Calu3 (cell line): ENCODE measurements at regions not wholly inside any gene's neighbourhood (a gene's known extent, or its start where the extent isn't known, plus 50 kb on each side); places are given as distances from the start of the nearest gene placed in this dataset.

ENCODE experiments used
- BruUV-seq: library from RNA; stranded (reverse); fragments of 400-500 nt; replicated peaks from 2 replicates; lab custom pipeline; 2021; lab: Mats Ljungman, UMichigan
- CTCF ChIA-PET: fragments of 300-600 bp; sonication (Branson Sonifier 250); formaldehyde crosslinking; loops from one replicate; lab custom pipeline; 2022; ENCODE audit warnings: antibody characterized with exemption; lab: Charles Lee
- DNase-seq: peaks from one replicate; pipeline ENCODE4 v3.0.0; 2022
- H3K27ac Mint-ChIP-seq: one replicate; pipeline ENCODE4 v1.8.0; 2022; ENCODE audit warnings: mixed read lengths; ENCODE audit not compliant: unreplicated experiment
- H3K27me3 Mint-ChIP-seq: one replicate; pipeline ENCODE4 v1.8.0; 2022; ENCODE audit warnings: mixed read lengths; ENCODE audit not compliant: unreplicated experiment
- H3K36me3 Mint-ChIP-seq: one replicate; pipeline ENCODE4 v1.8.0; 2022; ENCODE audit warnings: mild to moderate bottlenecking, moderate library complexity, mixed read lengths; ENCODE audit not compliant: insufficient read depth, unreplicated experiment
- H3K4me1 Mint-ChIP-seq: one replicate; pipeline ENCODE4 v1.8.0; 2022; ENCODE audit warnings: mild to moderate bottlenecking, low read depth, mixed read lengths; ENCODE audit not compliant: unreplicated experiment
- H3K4me3 Mint-ChIP-seq: one replicate; pipeline ENCODE4 v1.8.0; 2022; ENCODE audit warnings: mild to moderate bottlenecking, low read depth, moderate library complexity, mixed read lengths; ENCODE audit not compliant: unreplicated experiment
- H3K9me3 Mint-ChIP-seq: one replicate; pipeline ENCODE4 v1.8.0; 2022; ENCODE audit warnings: low read depth, mixed read lengths; ENCODE audit not compliant: unreplicated experiment
- intact Hi-C: fragments of 100-400 bp; cut with micrococcal nuclease; formaldehyde crosslinking; loops from one replicate; pipeline ENCODE4 v1.10.0; 2022; ENCODE audit not compliant: unreplicated experiment
- TF ChIP-seq, protein P1 (sequence below): fragments of 200-600 bp; IDR thresholded peaks from one replicate; pipeline ENCODE4 v1.8.0; 2022; ENCODE audit warnings: antibody characterized with exemption; ENCODE audit not compliant: unreplicated experiment

DNA sequence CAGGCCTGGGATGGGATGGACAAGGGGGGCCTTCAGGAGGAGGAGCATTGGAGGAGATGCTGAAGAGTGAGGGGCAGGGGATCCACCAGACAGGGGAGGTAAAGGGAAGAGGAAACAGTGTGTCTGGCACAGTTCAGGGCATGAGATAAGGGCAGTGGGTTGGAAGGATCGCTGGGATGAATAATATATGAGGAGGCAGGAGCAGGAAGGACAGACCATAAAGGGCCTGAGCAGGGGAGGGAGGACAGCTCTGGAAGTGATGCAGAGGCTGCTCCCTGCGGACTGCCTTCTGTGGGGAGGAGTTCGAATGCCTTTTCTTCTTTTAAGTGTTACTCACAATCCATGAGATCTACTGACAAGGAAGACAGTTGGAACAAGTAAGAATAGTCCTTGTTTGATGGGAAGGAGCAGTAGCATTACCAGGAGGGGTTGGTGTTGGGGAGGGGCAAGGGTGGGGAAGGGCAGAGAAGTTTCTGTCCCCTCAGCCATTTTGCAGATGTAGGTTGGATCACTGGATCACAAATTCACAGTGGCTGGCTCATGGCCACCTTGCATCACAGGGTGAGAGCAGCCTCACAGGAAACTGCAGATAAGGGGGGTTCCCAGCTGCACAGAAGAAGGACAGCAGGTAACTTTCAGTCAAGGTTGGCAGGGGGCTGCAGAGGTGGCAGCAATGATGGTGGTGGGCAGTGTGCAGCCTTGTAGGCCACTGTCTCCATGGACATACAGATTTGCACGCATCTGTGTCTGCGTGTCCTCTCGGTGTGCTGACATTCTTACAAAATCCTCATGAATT, 91.9 kb upstream of the SNRPN start:
- no peak for DNase-seq
- Mint-ChIP-seq H3K36me3 (no peaks in the 10 kb centered on the region), H3K27ac (no peak overlapping the region), H3K27me3 (no peaks in the 10 kb centered on the region), H3K4me3 (no peak overlapping the region), H3K9me3 (no peaks in the 10 kb centered on the region), H3K4me1 (no peaks in the 10 kb centered on the region)
- CTCF ChIA-PET: no interaction called here
- no TSS peak for BruUV-seq
- intact Hi-C loops: no loop called here
- TF ChIP-seq, protein P1, sequence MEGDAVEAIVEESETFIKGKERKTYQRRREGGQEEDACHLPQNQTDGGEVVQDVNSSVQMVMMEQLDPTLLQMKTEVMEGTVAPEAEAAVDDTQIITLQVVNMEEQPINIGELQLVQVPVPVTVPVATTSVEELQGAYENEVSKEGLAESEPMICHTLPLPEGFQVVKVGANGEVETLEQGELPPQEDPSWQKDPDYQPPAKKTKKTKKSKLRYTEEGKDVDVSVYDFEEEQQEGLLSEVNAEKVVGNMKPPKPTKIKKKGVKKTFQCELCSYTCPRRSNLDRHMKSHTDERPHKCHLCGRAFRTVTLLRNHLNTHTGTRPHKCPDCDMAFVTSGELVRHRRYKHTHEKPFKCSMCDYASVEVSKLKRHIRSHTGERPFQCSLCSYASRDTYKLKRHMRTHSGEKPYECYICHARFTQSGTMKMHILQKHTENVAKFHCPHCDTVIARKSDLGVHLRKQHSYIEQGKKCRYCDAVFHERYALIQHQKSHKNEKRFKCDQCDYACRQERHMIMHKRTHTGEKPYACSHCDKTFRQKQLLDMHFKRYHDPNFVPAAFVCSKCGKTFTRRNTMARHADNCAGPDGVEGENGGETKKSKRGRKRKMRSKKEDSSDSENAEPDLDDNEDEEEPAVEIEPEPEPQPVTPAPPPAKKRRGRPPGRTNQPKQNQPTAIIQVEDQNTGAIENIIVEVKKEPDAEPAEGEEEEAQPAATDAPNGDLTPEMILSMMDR: no peak

GRCh38 chr15:24865303-24865702, 89.5 kb upstream of the SNRPN start:
- TF ChIP-seq, protein P1: no peak
- BruUV-seq: no TSS peak
- no peaks in the 10 kb centered on the region for H3K36me3 Mint-ChIP-seq
- no peak overlapping the region for H3K4me3 Mint-ChIP-seq
- CTCF ChIA-PET: no interaction called here
- H3K4me1 Mint-ChIP-seq: no peaks in the 10 kb centered on the region
- no peaks in the 10 kb centered on the region for H3K27me3 Mint-ChIP-seq
- intact Hi-C loops: no loop called here
- no peaks in the 10 kb centered on the region for H3K9me3 Mint-ChIP-seq
- no peak for DNase-seq
- no peak overlapping the region for H3K27ac Mint-ChIP-seq

DNA sequence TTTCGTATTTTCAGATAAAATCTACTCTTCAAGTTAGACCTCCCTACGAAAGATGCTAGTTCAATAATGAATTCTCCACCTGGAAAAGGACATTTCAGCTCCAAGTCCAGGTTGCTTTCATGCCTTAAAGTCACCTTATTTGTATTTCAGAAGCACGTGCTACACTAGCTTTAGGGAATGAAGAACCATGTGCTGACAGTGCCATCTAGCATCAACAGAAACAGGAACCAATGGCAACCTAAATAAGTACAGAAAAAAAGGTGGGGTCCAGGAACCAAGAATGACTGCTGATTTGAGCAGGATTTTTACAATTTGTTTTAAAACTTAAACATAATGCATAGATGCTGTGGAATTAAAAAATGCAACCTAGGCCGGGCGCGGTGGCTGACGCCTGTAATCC, 77.6 kb upstream of the SNRPN start:
- intact Hi-C loops: no loop called here
- TF ChIP-seq, protein P1: no peak
- CTCF ChIA-PET: no interaction called here
- Mint-ChIP-seq H3K4me1 (no peaks in the 10 kb centered on the region), H3K4me3 (no peak overlapping the region), H3K9me3 (no peaks in the 10 kb centered on the region), H3K27ac (no peak overlapping the region), H3K27me3 (no peaks in the 10 kb centered on the region), H3K36me3 (no peaks in the 10 kb centered on the region)
- no peak for DNase-seq
- BruUV-seq: no TSS peak

- no peak for DNase-seq
- H3K27ac Mint-ChIP-seq: no peak overlapping the region
- CTCF ChIA-PET: no interaction called here
- H3K27me3 Mint-ChIP-seq: no peaks in the 10 kb centered on the region
- intact Hi-C loops: no loop called here
- no TSS peak for BruUV-seq
- no peaks in the 10 kb centered on the region for H3K9me3 Mint-ChIP-seq
- no peaks in the 10 kb centered on the region for H3K36me3 Mint-ChIP-seq
- no peak overlapping the region for H3K4me3 Mint-ChIP-seq
- H3K4me1 Mint-ChIP-seq: no peaks in the 10 kb centered on the region
- TF ChIP-seq, protein P1: no peak
These were observed 76.6 kb upstream of the SNRPN start for GRCh38 chr15:24878153-24878552.
